ENCODE measurements at regions not wholly inside any gene's neighbourhood (a gene's known extent, or its start where the extent isn't known, plus 50 kb on each side); places are given as distances from the start of the nearest gene placed in this dataset.

GRCh38 chr4:63541828-63542227, 867.4 kb downstream of the TECRL start:
- in situ Hi-C loops (cut with MboI; ENCODE audit: low sequenced_read_pairs, unreplicated experiment): no loop called here
- TF ChIP-seq CTCF (IDR thresholded peaks at IDR 0.05; ENCODE audit: borderline replicate concordance, control extremely low read depth, extremely low read depth, insufficient read depth, missing control alignments): no peak
- DNase-seq (ENCODE audit: low spot score): no peak

GRCh38 chr4:63529581-63530337, 879.5 kb downstream of the TECRL start:
- DNase-seq (ENCODE audit: low spot score): no peak
- TF ChIP-seq CTCF (IDR thresholded peaks at IDR 0.05; ENCODE audit: borderline replicate concordance, control extremely low read depth, extremely low read depth, insufficient read depth, missing control alignments): no peak
- in situ Hi-C loops (cut with MboI; ENCODE audit: low sequenced_read_pairs, unreplicated experiment): no loop called here

DNA sequence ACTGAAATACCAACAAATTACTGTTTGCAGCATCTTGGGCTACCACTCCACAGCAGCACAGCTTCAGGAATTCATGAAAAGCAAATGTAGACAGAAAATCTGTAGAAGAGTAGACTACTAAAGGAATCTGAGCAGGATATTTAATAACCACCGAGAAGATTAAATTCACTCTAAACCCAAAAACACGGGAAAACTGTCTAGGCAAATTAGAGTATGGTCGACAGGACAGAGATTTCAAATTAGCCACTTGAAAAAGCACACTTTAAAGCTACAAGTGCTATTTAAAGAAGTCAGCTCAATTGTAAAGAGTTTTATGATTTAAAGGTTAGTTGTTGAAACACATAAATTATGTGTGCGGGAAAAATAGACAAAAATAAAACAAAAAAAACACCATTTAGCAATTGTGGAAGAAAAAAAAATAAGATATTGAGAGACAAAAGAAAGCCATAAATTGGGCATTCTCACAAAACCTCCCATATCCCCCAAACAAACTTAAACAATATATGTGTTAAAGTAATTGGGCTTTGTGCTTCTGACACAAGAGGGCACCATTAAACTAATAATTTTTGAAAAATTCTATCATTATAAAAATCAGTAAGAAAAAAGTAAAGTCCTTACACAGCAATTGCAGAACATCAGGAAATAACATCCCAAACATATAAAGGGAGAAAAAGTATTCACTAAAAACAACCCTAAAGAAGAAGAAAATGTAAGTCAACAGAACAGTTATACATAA, 880.8 kb downstream of the TECRL start:
- no peak for TF ChIP-seq CTCF (IDR thresholded peaks at IDR 0.05; ENCODE audit: borderline replicate concordance, control extremely low read depth, extremely low read depth, insufficient read depth, missing control alignments)
- DNase-seq (ENCODE audit: low spot score): peak; percentile 2
- in situ Hi-C loops (cut with MboI; ENCODE audit: low sequenced_read_pairs, unreplicated experiment): no loop called here

GRCh38 chr4:63526251-63526650, 883.0 kb downstream of the TECRL start:
- DNase-seq (ENCODE audit: low spot score): no peak
- TF ChIP-seq CTCF (IDR thresholded peaks at IDR 0.05; ENCODE audit: borderline replicate concordance, control extremely low read depth, extremely low read depth, insufficient read depth, missing control alignments): no peak
- in situ Hi-C loops (cut with MboI; ENCODE audit: low sequenced_read_pairs, unreplicated experiment): no loop called here

DNA sequence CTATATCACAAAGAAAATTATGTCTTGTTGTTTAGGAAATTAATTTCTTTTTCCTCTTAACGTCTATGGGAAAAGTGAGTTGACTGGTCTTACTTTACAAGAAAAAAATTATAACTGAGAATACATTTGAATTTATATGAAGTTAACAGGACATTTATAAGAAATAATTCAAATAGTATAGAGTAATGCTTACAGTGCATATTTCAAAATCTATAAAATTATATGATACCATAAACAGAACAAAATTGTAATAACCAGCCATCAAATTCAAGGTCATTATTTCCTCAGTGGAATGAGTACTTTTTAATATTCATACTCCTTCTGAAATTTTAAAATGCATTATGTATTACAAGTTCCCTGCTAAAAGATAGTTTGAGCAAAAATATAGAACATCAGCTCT, 884.5 kb downstream of the TECRL start:
- no peak for TF ChIP-seq CTCF (IDR thresholded peaks at IDR 0.05; ENCODE audit: borderline replicate concordance, control extremely low read depth, extremely low read depth, insufficient read depth, missing control alignments)
- in situ Hi-C loops (cut with MboI; ENCODE audit: low sequenced_read_pairs, unreplicated experiment): no loop called here
- DNase-seq (ENCODE audit: low spot score): no peak

DNA sequence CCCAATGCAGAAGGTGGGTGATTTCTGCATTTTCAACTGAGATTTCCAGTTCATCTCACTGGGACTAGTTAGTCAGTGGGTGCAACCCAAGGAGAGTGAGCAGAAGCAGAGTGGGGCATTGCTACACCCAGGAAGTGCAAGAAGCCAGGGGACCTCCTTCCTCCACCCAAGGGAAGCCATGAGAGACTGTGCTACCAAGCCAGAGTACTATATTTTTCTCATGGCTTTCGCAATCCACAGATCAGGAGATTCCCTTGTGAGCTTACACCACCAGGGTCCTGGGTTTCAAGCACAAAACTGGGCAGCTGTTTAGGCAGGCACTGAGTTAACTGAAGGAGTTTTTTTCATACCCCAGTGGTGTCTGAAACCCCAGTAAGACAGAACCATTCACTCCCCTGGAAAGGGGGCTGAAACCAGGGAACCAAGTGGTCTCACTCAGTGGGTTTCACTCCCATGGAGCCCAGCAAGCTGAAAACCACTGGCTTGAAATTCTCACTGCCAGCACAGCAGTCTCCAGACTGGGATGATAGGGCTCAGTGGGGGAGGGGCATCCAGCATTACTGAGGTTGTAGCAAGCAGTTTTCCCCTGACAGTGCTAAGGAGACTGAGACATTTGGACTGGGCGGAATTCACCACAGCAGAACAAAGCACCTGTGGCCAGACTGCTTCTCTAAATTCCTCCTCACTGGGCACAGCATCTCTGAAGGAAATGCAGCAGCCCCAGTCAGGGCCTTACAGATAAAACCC, 903.4 kb downstream of the TECRL start:
- in situ Hi-C loops (cut with MboI; ENCODE audit: low sequenced_read_pairs, unreplicated experiment): no loop called here
- DNase-seq (ENCODE audit: low spot score): no peak
- no peak for TF ChIP-seq CTCF (IDR thresholded peaks at IDR 0.05; ENCODE audit: borderline replicate concordance, control extremely low read depth, extremely low read depth, insufficient read depth, missing control alignments)
